HG02759 (cell line): ENCODE measurements at regions not wholly inside any gene's neighbourhood (a gene's known extent, or its start where the extent isn't known, plus 50 kb on each side); places are given as distances from the start of the nearest gene placed in this dataset.

Experiments used
- ATAC-seq: cut with Tn5 transposase; IDR thresholded peaks from one replicate; pipeline ENCODE4 v1.9.1; 2021; ENCODE audit warnings: mild to moderate bottlenecking, moderate library complexity; ENCODE audit not compliant: unreplicated experiment

- ATAC-seq, result no peak
Measured at GRCh38 chr10:78184851-78185692, 151.4 kb downstream of the RPS24 start.

DNA sequence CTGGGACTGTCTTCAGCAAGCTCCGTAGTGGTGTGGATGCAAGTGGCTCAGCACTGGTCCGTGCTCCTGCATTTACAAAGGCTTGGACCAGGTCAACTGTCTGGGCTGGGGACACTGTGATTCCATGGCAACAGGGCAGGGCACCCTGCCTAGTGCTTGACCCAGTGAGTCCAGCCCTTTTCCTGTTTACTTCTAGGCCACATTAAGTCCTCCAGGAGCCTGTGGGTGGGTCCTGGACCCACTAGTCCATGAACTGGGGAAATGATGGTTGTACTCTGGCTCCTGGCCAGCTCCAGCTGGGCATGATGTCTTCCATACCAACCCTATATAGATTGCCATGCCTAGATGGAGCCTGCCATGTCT lies 152.0 kb downstream of the RPS24 start:
- no peak for ATAC-seq

DNA sequence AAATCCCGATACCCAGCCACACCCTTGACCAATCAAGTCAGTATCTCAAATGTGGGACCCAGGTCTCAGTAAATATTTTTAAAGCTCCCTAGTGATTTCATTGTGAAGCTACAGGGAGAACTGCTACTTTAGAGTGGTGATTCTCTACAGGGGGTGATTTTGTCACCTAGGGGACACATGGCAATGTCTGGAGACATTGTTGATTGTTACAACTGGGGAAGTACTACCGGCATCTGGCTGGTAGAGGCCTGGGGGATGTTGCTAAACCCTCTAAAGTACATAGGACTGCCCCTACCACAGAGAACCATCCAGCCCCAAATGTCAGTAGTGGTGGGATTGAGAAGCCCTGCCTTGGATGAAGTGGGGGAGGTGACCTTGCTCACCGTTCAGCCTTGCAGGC lies 152.9 kb downstream of the RPS24 start:
- ATAC-seq, result no peak

GRCh38 chr10:78187371-78187770 lies 153.7 kb downstream of the RPS24 start:
- no peak for ATAC-seq

GRCh38 chr10:78188446-78188845 lies 154.8 kb downstream of the RPS24 start:
- no peak for ATAC-seq

DNA sequence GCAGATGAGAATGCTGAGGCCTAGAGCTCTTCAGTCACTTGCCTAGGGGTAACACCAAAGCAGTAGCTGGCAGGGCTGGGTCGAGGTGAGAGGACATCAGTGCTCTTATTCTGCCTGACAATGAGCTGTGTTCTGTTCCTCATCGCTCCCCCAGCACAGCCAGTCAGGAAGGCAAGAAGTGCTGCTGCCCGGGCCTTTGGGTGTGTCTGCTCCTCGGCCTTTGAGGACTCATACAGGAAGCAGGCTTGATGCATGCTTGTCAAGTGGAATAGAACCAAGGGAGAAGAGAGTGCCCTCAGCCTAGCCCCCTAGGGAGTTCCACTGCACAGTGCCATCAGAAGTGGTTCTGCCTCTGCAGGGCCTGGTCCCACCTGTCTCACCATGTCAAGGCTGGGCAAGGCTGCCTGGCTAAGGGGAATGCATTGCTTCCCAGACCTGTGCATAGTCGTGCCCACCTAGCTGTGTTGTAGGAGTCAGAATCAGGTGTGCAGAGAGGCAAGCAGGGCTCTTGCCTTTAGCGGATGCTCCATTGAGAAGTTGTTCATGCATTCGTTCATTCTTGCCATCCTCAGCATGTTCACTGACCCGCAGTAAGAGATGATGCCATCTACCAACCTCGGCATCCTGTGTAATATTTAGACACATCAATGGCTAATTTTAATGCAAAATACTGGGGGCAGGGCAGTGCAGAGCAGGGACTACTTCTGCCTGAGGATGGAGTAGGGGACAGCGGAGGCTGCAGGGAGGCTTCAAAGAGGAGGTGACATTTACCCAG lies 156.6 kb downstream of the RPS24 start:
- ATAC-seq, result no peak

DNA sequence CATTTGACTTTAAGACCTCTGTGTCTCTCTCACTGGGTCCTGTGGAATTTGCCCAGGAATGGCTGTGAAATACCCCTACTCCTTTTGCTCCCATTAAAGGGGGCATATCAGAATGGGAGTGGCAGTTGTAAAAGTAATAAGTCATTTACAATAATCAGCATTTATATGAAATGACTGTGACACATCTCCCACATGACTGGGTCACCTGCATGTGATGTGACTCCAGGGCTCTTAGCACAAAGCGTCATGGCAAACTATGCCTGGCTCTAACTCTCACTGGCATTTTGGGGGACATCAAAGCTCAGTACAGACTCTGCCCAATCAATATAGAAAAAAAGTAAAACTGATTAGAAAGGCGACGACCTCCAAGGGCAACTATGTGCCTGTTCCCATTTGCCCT lies 157.6 kb downstream of the RPS24 start:
- ATAC-seq, result no peak

- no peak for ATAC-seq
Measured at GRCh38 chr10:78193189-78193588, 159.5 kb downstream of the RPS24 start.

DNA sequence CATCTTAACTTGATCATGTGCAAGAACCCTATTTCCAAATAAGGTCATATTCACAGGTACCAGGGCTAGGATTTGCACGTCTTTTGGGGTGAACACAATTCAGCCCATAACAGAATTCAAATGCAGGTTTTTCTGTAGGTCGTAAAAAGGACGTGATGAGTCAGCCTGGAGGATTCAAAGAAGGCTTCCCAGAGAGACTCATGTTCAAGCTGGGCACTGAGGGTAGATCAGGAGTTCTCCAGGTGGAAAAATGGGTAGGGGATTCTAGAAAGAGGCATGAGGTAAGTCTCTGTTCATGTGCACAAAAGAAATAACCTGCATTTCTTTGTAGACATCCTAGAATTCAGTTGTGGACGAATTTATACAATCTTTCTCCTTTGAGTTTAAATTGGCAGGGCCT lies 160.4 kb downstream of the RPS24 start:
- no peak for ATAC-seq

DNA sequence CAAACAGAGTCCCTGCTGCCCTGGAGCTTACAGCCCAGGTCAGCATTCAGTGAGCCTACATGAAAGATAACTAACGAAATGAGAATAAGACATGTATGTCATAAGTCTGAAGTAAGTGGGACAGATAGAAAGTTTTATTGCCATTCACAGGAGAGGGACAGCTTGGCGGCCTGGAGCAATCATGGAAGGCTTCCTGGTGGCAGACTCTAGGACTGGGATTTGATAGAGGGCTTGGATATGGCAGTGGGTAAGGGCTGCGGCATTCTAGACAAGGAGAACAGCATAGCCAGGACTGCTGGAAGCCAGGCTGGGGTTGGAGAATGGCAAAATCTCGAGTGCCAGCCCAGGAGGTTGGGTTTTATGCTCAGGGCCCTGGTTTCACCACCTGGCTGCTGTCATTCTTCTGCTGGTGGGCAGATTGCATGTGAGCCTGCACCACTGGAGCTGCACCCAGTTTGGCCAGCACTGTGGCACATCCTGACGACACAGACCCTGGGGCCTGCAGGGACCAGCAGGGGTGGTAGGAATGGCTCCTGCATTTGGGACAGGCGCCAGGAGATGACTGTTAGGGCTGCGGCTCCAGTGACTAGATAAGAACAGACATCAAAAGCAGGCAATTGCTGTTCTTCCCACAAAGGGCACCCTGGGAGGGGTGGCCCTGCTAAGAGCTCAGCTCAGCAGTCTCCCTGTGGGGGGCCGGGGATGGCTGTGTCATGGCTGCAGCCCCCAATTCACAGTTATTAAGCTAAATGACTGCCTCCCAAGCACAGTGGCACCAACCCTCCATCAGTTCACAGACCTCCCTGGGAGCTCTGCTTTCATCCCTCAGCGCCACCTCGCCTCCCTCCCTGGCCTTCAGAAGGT lies 161.1 kb downstream of the RPS24 start:
- no peak for ATAC-seq

- ATAC-seq, result no peak
Measured at GRCh38 chr10:78196396-78196795, 162.7 kb downstream of the RPS24 start.

GRCh38 chr10:78196964-78197363 lies 163.3 kb downstream of the RPS24 start:
- no peak for ATAC-seq

DNA sequence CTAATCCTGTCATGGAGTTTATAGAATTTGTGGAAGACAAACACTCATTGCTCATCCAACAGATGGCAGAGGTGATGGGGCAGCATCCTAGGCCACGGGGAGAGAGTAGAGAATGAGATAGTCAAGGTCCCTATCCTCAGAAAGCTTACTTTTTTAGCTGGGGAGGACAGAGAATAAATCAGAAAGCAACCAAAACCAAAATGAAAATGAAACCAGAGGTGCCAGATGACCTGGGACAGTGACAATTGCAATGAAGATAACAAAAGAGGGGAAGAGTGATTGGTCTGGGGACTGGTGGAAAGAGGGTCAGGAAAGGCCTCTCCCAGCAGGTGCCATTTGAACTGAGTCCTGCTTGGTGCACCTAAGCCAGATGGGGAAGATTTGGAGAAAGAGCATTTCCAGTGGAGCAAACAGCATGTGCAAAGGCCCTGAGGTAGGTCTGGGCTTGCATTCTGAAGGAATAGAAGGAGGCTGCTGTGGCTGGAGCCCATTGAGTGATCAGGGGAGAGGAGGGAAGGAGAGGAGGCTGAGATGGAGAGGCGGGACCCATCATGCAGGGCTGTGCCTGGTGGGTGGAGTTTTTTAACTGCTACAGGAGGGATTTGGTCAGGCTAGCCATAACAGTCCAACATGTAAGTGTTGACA lies 164.1 kb downstream of the RPS24 start:
- ATAC-seq, result no peak

DNA sequence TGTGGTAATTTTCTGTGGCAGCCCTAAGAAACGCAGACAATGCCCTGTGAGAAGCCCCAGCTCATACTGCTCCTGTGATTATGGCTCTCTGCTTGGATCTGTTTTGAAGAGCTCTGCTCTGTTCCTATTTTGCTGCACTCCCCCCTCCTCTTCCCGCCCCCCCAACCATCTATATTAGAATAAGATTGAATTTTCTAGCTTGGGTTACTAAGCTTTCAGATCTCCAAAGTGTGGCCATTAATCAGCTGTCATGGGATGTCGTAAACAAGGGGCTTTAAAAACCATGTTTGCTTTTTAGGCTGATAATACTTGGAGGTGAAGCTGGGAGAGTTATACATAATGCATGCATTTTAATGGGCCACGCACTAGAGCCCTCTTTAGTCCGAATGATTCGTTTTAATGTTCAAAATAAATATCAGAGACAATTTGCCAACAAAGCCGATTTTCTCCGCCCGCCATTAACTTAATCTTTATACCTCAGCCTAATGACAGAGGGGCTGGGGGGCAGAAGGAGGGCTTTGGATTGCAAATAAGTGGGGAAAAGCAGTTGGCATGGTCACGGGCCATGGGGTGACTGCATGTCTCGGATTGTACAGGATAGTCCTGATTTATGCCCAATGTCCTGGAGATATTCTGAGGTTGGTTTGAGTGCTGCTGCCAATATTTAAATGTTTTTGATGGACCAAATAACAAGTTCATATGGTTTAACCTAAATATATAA lies 165.5 kb downstream of the RPS24 start:
- no peak for ATAC-seq

DNA sequence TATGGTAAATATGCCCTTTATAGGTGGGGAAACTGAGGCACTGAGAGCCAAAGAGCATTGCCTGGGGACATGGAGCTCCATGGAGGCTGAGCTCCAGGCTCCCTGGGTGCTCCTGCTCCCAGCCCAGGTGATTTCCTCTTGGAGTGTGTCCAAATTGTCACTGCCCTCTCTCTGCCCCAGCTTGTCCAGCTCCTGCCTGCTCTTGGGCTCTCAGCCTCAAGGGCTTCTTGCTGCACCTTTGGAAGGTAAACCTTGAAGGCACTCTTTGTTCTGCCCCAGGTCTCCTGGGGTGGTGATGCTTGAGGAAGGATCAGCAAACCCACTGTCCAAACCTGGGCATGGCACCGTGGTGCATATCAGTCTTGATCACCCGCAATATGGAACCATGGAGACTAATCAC lies 166.1 kb downstream of the RPS24 start:
- ATAC-seq, result no peak

GRCh38 chr10:78200686-78201085 lies 167.0 kb downstream of the RPS24 start:
- ATAC-seq, result no peak

DNA sequence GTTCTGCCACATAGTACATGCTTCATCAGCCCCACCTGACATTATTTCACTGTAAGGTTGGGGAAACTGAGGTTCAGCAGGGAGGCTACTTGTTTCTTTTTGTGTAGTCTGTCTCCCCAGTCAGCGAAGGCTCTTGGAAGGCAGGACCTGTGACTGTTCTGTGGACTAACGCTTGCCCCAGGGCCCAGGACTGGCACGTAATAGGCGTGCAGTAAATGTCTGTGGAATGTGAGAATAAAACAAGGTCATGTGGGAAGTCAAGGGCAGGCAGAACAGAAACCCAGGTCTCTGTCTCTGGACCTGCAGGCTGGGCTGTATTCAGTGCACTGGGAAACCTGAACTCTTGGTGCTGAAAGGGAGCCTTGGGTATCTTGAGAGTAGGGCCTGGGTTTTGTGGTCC lies 168.7 kb downstream of the RPS24 start:
- no peak for ATAC-seq

DNA sequence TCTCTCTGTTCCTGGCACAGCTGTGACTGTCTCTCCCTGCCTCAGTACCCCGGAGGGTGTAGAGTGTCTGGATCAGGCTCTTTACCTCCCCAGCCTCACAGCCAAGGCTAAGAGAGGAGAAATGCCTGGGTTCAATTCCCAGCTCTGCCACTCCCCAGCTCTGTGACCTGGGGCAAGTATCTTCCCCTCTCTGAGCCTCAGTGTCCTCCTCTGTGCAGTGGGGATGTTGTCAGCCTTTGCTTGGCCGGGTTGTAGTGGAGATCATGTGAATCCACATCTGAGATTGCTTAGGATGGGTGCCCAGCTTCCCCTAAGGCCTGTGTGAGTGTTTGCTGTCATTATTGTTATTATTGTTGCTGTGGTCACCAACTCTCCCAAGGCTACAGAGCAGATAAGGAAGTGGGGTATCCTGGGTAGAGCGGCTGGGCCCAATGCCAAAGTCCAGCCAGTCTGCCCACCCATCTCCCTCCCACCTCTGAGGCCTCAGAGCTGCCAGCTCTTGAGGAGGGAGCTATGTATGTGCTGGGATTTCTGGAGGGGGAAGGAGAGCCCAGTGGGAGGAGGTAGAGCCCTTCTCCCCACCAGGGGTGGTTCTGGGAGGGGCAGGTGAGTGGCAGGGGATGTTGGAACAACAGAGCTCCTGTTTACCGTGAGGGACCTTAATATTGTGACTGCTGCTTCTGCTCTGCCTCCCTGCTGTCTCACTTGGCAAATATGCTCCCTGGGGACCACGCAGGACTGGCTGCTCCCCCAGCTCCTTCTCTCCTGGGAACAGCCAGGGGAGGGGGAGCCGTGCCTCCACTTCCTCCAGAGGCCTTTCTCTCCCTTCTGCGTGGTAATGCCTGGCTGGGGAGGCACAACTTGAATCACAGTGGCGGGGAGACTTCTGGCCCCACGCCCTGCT lies 170.5 kb downstream of the RPS24 start:
- ATAC-seq, result no peak

DNA sequence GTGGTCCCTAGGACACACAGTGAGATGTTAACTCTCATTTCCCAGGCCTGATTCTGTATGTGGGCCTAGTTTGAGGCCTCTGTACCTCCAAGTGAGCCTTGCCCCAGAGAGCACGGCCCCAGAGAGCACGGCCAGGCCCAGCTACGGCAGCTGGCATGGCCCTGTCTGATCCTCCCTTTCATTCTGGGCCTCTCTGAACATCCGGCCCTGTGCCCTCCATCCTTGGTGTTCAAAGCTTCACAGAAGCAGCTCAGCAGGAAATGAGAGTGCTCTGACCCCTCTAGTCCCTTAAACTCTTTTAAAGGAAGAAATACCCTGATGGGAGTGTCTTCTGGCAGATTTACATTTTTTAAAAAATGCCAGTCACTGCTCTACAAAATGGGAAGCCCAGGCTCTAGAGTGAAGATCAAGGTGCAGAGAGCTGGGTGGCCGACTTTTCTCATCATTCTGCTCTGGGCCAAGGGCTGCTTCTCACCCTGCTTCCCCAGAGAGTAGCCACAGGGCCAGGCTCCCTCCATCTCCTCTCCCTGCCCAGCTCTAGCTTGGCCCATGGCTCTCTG lies 171.9 kb downstream of the RPS24 start:
- no peak for ATAC-seq
